ENCODE measurements at regions not wholly inside any gene's neighbourhood (a gene's known extent, or its start where the extent isn't known, plus 50 kb on each side); places are given as distances from the start of the nearest gene placed in this dataset.
"Not testable (repeated sequence)": the region's sequence is repeated elsewhere in the genome, so short reads cannot be mapped to it uniquely, and the experiment has no call there.

- not testable (repeated sequence) for H3K27me3 Mint-ChIP-seq; H3K27ac Mint-ChIP-seq; H3K4me3 Mint-ChIP-seq; H3K9me3 Mint-ChIP-seq; H3K4me1 Mint-ChIP-seq; ATAC-seq (ENCODE audit: low read depth); DNase-seq (ENCODE audit: low spot score in 2 of 2)
- H3K36me3 Mint-ChIP-seq, result peaks cover 25% of the 10 kb centered on the region
Measured at GRCh38 chr2:131722256-131722655, 194.6 kb downstream of the CCDC74A start.

GRCh38 chr2:131724019-131724418, 196.3 kb downstream of the CCDC74A start:
- H3K4me1 Mint-ChIP-seq, result no peaks in the 10 kb centered on the region
- no peaks in the 10 kb centered on the region for H3K27me3 Mint-ChIP-seq
- no peak overlapping the region for H3K4me3 Mint-ChIP-seq
- DNase-seq (ENCODE audit: low spot score in 2 of 2) (no peak), ATAC-seq (ENCODE audit: low read depth) (no peak)
- H3K9me3 Mint-ChIP-seq, result no peaks in the 10 kb centered on the region
- H3K36me3 Mint-ChIP-seq, result peaks cover 13% of the 10 kb centered on the region
- no peak overlapping the region for H3K27ac Mint-ChIP-seq

- H3K27ac Mint-ChIP-seq; H3K9me3 Mint-ChIP-seq; H3K36me3 Mint-ChIP-seq; H3K4me3 Mint-ChIP-seq; DNase-seq (ENCODE audit: low spot score in 2 of 2); ATAC-seq (ENCODE audit: low read depth); H3K4me1 Mint-ChIP-seq; H3K27me3 Mint-ChIP-seq: not testable (repeated sequence)
Measured at GRCh38 chr2:131728451-131728850, 200.8 kb downstream of the CCDC74A start.

- not testable (repeated sequence) for H3K4me3 Mint-ChIP-seq; H3K36me3 Mint-ChIP-seq; H3K27me3 Mint-ChIP-seq; H3K4me1 Mint-ChIP-seq; H3K27ac Mint-ChIP-seq; H3K9me3 Mint-ChIP-seq; DNase-seq (ENCODE audit: low spot score in 2 of 2); ATAC-seq (ENCODE audit: low read depth)
Measured at GRCh38 chr2:131733530-131733929, 205.8 kb downstream of the CCDC74A start.

GRCh38 chr2:131736406-131736805, 208.7 kb downstream of the CCDC74A start:
- not testable (repeated sequence) for H3K4me3 Mint-ChIP-seq; H3K4me1 Mint-ChIP-seq; H3K27ac Mint-ChIP-seq; H3K36me3 Mint-ChIP-seq; H3K27me3 Mint-ChIP-seq; H3K9me3 Mint-ChIP-seq; DNase-seq (ENCODE audit: low spot score in 2 of 2)
- peak; percentile 37 for ATAC-seq (ENCODE audit: low read depth)

- H3K4me1 Mint-ChIP-seq; H3K4me3 Mint-ChIP-seq; DNase-seq (ENCODE audit: low spot score in 2 of 2); H3K36me3 Mint-ChIP-seq; ATAC-seq (ENCODE audit: low read depth); H3K27me3 Mint-ChIP-seq; H3K27ac Mint-ChIP-seq; H3K9me3 Mint-ChIP-seq: not testable (repeated sequence)
Measured at GRCh38 chr2:131738533-131738932, 210.8 kb downstream of the CCDC74A start.

- not testable (repeated sequence) for ATAC-seq (ENCODE audit: low read depth); H3K27me3 Mint-ChIP-seq; H3K4me3 Mint-ChIP-seq; H3K9me3 Mint-ChIP-seq; H3K4me1 Mint-ChIP-seq; DNase-seq (ENCODE audit: low spot score in 2 of 2); H3K27ac Mint-ChIP-seq; H3K36me3 Mint-ChIP-seq
Measured at GRCh38 chr2:131738996-131739434, 211.3 kb downstream of the CCDC74A start.

GRCh38 chr2:131753640-131754561, 226.2 kb downstream of the CCDC74A start:
- no peak overlapping the region for H3K27ac Mint-ChIP-seq
- H3K36me3 Mint-ChIP-seq, result no peaks in the 10 kb centered on the region
- no peak for ATAC-seq (ENCODE audit: low read depth)
- no peak for DNase-seq (ENCODE audit: low spot score in 2 of 2)
- H3K4me3 Mint-ChIP-seq, result no peak overlapping the region
- no peaks in the 10 kb centered on the region for H3K27me3 Mint-ChIP-seq
- H3K9me3 Mint-ChIP-seq, result no peaks in the 10 kb centered on the region
- no peaks in the 10 kb centered on the region for H3K4me1 Mint-ChIP-seq

GRCh38 chr2:131754929-131755720, 227.4 kb downstream of the CCDC74A start:
- no peak for ATAC-seq (ENCODE audit: low read depth)
- no peak overlapping the region for H3K27ac Mint-ChIP-seq
- H3K36me3 Mint-ChIP-seq, result no peaks in the 10 kb centered on the region
- no peak overlapping the region for H3K4me3 Mint-ChIP-seq
- H3K27me3 Mint-ChIP-seq, result no peaks in the 10 kb centered on the region
- H3K9me3 Mint-ChIP-seq, result no peaks in the 10 kb centered on the region
- H3K4me1 Mint-ChIP-seq, result no peaks in the 10 kb centered on the region
- no peak for DNase-seq (ENCODE audit: low spot score in 2 of 2)

GRCh38 chr2:131756141-131756907, 228.6 kb downstream of the CCDC74A start:
- Mint-ChIP-seq H3K27me3 (no peaks in the 10 kb centered on the region), H3K36me3 (no peaks in the 10 kb centered on the region), H3K27ac (no peak overlapping the region), H3K4me3 (no peak overlapping the region), H3K4me1 (no peaks in the 10 kb centered on the region), H3K9me3 (no peaks in the 10 kb centered on the region)
- DNase-seq (ENCODE audit: low spot score in 2 of 2) (no peak), ATAC-seq (ENCODE audit: low read depth) (no peak)

- not testable (repeated sequence) for H3K4me1 Mint-ChIP-seq; H3K27me3 Mint-ChIP-seq; H3K27ac Mint-ChIP-seq; H3K4me3 Mint-ChIP-seq; DNase-seq (ENCODE audit: low spot score in 2 of 2); H3K9me3 Mint-ChIP-seq; H3K36me3 Mint-ChIP-seq; ATAC-seq (ENCODE audit: low read depth)
Measured at GRCh38 chr2:131758941-131759340, 231.3 kb downstream of the CCDC74A start.

- not testable (repeated sequence) for ATAC-seq (ENCODE audit: low read depth); H3K27ac Mint-ChIP-seq; H3K36me3 Mint-ChIP-seq; H3K27me3 Mint-ChIP-seq; H3K4me3 Mint-ChIP-seq; DNase-seq (ENCODE audit: low spot score in 2 of 2); H3K4me1 Mint-ChIP-seq; H3K9me3 Mint-ChIP-seq
Measured at GRCh38 chr2:131774955-131775555, 247.4 kb downstream of the CCDC74A start.

- not testable (repeated sequence) for H3K9me3 Mint-ChIP-seq; H3K4me1 Mint-ChIP-seq; H3K36me3 Mint-ChIP-seq; H3K4me3 Mint-ChIP-seq; H3K27ac Mint-ChIP-seq; DNase-seq (ENCODE audit: low spot score in 2 of 2); H3K27me3 Mint-ChIP-seq; ATAC-seq (ENCODE audit: low read depth)
Measured at GRCh38 chr2:131775903-131776506, 248.3 kb downstream of the CCDC74A start.
